ENCODE measurements at regions not wholly inside any gene's neighbourhood (a gene's known extent, or its start where the extent isn't known, plus 50 kb on each side); places are given as distances from the start of the nearest gene placed in this dataset.
A peak's percentile ranks its signal among the peaks of the same experiment; 100 is the strongest.

DNA sequence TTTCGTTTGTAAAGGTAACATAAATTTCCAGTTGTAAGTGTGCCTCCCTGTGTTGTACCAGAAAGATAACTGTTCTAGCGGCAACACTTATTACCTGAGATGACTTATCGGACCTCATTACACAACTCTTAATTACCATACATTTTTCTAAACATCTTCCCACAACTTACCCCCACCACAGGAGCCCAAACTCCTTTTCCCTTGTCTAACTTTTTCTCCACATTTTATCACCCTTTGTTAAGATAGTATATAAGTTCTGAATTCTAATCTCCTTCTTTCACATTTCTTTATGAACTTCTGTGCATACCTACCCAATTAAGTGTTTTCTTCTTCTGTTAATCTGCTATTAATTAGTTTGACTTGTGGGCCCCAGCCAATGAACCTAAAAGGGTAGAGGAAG, 143.7 kb upstream of the CAMK1G start:
- no peak overlapping the region for H3K27ac ChIP-seq (ENCODE audit: extremely low read depth, low read depth, low read length)
- no peak overlapping the region for H3K4me3 ChIP-seq (ENCODE audit: low read depth, low read length)
- CTCF ChIA-PET = no interaction called here
- no peaks in the 10 kb centered on the region for H3K4me1 ChIP-seq (ENCODE audit: control insufficient read depth, insufficient read depth, low read length)
- TF ChIP-seq ZNF211 (tag by site-specific recombination; IDR thresholded peaks at IDR 0.05; ENCODE audit: low read depth) = peak; percentile 97
- TF ChIP-seq SETDB1 (IDR thresholded peaks at IDR 0.05; ENCODE audit: insufficient read length, low read length) = peak; percentile 72
- TF ChIP-seq, protein P1, sequence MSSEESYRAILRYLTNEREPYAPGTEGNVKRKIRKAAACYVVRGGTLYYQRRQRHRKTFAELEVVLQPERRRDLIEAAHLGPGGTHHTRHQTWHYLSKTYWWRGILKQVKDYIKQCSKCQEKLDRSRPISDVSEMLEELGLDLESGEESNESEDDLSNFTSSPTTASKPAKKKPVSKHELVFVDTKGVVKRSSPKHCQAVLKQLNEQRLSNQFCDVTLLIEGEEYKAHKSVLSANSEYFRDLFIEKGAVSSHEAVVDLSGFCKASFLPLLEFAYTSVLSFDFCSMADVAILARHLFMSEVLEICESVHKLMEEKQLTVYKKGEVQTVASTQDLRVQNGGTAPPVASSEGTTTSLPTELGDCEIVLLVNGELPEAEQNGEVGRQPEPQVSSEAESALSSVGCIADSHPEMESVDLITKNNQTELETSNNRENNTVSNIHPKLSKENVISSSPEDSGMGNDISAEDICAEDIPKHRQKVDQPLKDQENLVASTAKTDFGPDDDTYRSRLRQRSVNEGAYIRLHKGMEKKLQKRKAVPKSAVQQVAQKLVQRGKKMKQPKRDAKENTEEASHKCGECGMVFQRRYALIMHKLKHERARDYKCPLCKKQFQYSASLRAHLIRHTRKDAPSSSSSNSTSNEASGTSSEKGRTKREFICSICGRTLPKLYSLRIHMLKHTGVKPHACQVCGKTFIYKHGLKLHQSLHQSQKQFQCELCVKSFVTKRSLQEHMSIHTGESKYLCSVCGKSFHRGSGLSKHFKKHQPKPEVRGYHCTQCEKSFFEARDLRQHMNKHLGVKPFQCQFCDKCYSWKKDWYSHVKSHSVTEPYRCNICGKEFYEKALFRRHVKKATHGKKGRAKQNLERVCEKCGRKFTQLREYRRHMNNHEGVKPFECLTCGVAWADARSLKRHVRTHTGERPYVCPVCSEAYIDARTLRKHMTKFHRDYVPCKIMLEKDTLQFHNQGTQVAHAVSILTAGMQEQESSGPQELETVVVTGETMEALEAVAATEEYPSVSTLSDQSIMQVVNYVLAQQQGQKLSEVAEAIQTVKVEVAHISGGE (tag by site-specific recombination; conservative IDR thresholded peaks at IDR 0.05; ENCODE audit: low read depth) = no peak
- no peaks in the 10 kb centered on the region for H3K36me3 ChIP-seq (ENCODE audit: control insufficient read depth in 2 of 2, insufficient read depth in 1 of 2, low read length in 2 of 2)
- POLR2A ChIA-PET = no interaction called here
- no peaks in the 10 kb centered on the region; the same call in 1 of the 2 replicates for H3K9me3 ChIP-seq (ENCODE audit: control insufficient read depth, insufficient read depth, low read depth, low read length)

DNA sequence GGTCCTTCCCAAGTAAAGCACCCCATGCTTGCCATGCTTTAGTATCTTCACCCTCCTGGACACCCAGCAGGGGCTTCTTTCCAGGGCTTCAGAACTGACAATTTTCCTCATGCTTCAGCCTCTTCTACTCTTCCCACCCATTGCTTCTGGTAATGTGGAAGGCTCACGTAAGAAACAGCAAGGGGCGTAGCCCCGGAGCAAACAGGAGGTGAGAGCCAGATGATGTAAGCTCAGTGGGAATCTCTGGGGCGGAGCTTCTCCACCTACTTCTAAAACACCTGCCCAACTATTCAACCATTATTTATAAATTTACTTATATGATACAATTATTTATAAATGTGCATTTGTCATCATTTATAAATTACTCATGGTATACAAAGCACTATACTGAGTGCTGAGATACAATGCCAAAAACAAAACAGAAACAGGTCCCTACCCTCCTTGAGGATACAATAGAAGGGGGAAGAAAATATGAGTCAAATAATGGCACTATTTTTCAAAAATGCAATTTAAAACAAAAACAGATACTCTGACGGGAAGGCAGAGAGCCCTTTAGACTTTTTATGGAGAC, 140.1 kb upstream of the CAMK1G start:
- CTCF ChIA-PET = interaction anchor here (0.5 to 1.1 kb wide), 3 partner anchors 57 to 241 kb away, joined by 3 to 5 read pairs (median 4); no protein-coding TSS in a partner anchor
- peak; percentile 26; the same call in 1 of the 2 replicates for TF ChIP-seq ZIC2 (tag by site-specific recombination; IDR thresholded peaks at IDR 0.05)
- TF ChIP-seq ZNF670 (tag by site-specific recombination; IDR thresholded peaks at IDR 0.05; ENCODE audit: low read depth) = no peak
- Histone ChIP-seq H3K4me3 (ENCODE audit: low read depth, low read length) (no peak overlapping the region), H3K36me3 (ENCODE audit: control insufficient read depth in 2 of 2, insufficient read depth in 1 of 2, low read length in 2 of 2) (no peaks in the 10 kb centered on the region), H3K27ac (ENCODE audit: extremely low read depth, low read depth, low read length) (no peak overlapping the region), H3K9me3 (ENCODE audit: control insufficient read depth, insufficient read depth, low read depth, low read length) (no peaks in the 10 kb centered on the region; the same call in 1 of the 2 replicates), H3K4me1 (ENCODE audit: control insufficient read depth, insufficient read depth, low read length) (no peaks in the 10 kb centered on the region)
- POLR2A ChIA-PET = no interaction called here

DNA sequence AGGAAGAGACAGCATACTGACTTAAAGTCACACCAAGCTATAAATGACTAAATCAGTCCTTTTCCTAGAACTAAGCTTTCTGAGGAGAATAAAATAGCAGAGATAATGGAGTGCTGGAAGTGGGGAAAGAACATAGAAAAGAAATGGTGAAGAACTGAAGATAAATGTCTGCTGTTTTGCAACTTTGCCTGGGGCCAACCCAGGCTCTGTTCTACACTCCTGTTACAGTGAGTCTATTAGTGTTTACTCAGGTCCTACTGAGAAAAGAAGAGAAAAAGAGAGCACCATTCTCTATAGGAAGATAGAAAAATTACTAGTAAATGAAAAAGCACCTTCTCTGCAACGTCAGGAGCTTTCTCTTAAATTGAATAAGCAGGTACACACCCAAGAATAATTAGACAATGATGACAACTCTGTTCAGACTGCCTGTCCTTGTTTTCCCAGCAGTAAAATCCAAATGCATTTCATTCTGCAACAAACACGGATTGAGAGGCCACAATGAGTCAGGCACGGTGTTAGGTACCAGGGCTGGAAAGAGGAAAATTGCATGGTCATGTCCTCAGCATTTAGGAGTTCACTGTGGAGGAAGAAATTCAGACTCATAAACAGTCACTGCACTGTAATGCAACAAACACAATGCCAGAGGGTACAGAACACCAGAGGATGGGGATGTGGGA, 139.4 kb upstream of the CAMK1G start:
- Histone ChIP-seq H3K9me3 (ENCODE audit: control insufficient read depth, insufficient read depth, low read depth, low read length) (no peaks in the 10 kb centered on the region; the same call in 1 of the 2 replicates), H3K27ac (ENCODE audit: extremely low read depth, low read depth, low read length) (no peak overlapping the region), H3K4me1 (ENCODE audit: control insufficient read depth, insufficient read depth, low read length) (no peaks in the 10 kb centered on the region), H3K36me3 (ENCODE audit: control insufficient read depth in 2 of 2, insufficient read depth in 1 of 2, low read length in 2 of 2) (no peaks in the 10 kb centered on the region), H3K4me3 (ENCODE audit: low read depth, low read length) (no peak overlapping the region)
- no peak for TF ChIP-seq ZNF138 (tag by site-specific recombination; IDR thresholded peaks at IDR 0.05; ENCODE audit: borderline replicate concordance)
- no peak for TF ChIP-seq ZNF433 (tag by site-specific recombination; IDR thresholded peaks at IDR 0.05; ENCODE audit: low read depth)
- TF ChIP-seq ZNF830 (tag by site-specific recombination; IDR thresholded peaks at IDR 0.05; ENCODE audit: low read depth) = no peak
- no peak for TF ChIP-seq ZNF548 (tag by site-specific recombination; IDR thresholded peaks at IDR 0.05)
- TF ChIP-seq ZNF394 (tag by site-specific recombination; IDR thresholded peaks at IDR 0.05; ENCODE audit: borderline replicate concordance) = no peak
- TF ChIP-seq ZNF555 (tag by site-specific recombination; conservative IDR thresholded peaks at IDR 0.05) = no peak
- TF ChIP-seq, protein P2, sequence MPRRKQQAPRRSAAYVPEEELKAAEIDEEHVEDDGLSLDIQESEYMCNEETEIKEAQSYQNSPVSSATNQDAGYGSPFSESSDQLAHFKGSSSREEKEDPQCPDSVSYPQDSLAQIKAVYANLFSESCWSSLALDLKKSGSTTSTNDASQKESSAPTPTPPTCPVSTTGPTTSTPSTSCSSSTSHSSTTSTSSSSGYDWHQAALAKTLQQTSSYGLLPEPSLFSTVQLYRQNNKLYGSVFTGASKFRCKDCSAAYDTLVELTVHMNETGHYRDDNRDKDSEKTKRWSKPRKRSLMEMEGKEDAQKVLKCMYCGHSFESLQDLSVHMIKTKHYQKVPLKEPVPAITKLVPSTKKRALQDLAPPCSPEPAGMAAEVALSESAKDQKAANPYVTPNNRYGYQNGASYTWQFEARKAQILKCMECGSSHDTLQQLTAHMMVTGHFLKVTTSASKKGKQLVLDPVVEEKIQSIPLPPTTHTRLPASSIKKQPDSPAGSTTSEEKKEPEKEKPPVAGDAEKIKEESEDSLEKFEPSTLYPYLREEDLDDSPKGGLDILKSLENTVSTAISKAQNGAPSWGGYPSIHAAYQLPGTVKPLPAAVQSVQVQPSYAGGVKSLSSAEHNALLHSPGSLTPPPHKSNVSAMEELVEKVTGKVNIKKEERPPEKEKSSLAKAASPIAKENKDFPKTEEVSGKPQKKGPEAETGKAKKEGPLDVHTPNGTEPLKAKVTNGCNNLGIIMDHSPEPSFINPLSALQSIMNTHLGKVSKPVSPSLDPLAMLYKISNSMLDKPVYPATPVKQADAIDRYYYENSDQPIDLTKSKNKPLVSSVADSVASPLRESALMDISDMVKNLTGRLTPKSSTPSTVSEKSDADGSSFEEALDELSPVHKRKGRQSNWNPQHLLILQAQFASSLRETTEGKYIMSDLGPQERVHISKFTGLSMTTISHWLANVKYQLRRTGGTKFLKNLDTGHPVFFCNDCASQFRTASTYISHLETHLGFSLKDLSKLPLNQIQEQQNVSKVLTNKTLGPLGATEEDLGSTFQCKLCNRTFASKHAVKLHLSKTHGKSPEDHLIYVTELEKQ (tag by site-specific recombination; IDR thresholded peaks at IDR 0.05; ENCODE audit: borderline replicate concordance) = no peak
- POLR2A ChIA-PET = no interaction called here
- CTCF ChIA-PET = interaction anchor here (0.5 to 1.4 kb wide), 4 partner anchors 56 to 242 kb away, joined by 3 to 5 read pairs (median 4); no protein-coding TSS in a partner anchor
